GM19328 (cell line): ENCODE measurements at regions not wholly inside any gene's neighbourhood (a gene's known extent, or its start where the extent isn't known, plus 50 kb on each side); places are given as distances from the start of the nearest gene placed in this dataset.

Experiments
- ATAC-seq: cut with Tn5 transposase; IDR thresholded peaks from one replicate; pipeline ENCODE4 v1.9.1; 2021; ENCODE audit warnings: mild to moderate bottlenecking, moderate library complexity; ENCODE audit not compliant: unreplicated experiment

DNA sequence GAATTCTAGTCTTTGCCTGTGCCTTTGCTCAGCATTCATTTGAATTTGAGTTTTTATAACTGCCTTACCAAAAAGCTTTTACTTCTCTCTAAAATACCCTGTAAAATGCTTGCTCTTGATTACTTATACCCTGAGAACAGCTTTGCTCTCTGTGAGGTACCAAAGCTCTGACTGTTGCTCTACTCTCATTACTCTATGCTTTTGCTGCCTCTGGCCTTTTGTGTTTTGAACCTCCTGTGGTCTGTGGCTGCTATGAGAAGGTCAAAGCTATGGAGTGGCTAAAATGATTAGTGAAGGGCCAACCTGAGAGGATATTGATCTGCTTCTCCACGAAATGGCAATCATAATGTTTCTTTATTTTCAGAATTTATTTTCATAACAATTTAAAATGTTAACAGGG, 375.6 kb upstream of the IMPG1 start:
- no peak for ATAC-seq

DNA sequence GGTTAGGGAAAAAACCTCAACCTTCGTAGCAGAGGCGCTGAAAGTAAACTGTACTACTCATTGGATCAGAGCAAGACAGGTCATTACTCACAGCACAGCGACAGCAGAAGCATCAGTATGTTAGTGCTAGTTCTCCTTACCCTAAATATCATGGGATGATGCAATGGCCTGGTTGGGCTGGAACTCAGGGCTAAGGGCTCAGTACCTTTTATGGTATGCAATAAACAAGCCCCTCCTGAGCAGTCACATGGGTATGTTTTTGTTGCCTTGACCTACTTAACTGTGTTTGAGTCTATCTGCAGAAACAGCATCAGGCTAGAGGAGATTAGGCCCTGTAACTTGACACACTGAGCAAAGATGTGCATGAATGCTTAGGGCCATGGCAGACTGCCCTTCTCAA, 369.4 kb upstream of the IMPG1 start:
- ATAC-seq, result no peak

DNA sequence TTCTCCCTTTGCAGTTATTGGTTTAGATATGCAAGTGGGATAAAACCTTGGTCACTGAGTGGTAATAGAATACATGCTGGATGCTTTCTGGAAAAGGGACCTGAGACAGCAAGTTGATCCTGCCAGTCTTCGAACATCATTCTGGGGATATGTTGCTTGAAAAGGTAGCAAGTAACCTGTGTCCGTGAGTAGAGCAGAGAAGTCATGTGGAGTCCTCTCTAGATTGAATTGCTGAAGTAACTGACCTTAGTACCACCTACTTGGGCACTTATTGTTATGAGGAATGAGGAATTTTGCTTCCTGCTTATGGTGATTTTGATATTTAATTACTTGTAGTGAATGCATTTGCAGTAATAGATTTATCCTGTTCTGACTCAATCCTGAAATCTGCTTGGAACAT, 367.3 kb upstream of the IMPG1 start:
- no peak for ATAC-seq

DNA sequence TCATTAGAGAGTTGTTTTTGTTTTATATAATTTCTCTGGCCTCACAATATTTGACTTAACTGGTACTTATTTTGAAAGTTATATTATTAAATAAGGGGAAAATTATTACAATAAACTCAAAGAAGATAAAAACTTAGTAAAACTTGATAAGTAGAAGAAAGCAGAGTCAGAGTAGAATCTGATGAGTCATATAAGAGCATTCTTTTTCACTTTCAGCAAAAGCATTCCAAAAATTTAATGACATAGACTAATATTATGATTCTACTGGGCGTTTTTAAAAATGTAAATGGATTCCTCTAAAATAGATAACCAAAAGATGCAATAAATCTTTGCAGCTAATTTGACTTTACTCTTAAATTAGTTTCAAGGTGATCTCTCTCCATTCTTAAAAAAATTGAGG, 366.3 kb upstream of the IMPG1 start:
- ATAC-seq, result no peak

DNA sequence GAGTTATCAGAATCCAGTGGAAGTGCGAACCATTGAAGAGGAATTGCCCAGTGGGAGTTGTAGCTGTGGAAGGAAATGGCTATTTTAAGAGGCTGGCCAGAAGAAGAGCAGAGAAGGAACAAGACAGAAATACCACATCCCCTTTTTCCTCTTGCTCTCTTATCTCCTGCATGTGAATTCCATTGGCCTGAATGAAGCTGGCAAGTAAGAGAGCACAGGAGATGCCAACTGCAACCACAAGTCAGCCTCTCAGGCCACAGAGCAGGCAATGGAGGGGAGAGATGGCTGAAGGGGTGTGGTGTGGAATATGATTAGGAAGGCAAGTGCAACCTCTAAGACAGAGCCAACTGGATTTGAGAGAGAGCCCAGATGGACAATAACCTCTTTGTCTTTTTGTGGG, 362.7 kb upstream of the IMPG1 start:
- ATAC-seq, result no peak

DNA sequence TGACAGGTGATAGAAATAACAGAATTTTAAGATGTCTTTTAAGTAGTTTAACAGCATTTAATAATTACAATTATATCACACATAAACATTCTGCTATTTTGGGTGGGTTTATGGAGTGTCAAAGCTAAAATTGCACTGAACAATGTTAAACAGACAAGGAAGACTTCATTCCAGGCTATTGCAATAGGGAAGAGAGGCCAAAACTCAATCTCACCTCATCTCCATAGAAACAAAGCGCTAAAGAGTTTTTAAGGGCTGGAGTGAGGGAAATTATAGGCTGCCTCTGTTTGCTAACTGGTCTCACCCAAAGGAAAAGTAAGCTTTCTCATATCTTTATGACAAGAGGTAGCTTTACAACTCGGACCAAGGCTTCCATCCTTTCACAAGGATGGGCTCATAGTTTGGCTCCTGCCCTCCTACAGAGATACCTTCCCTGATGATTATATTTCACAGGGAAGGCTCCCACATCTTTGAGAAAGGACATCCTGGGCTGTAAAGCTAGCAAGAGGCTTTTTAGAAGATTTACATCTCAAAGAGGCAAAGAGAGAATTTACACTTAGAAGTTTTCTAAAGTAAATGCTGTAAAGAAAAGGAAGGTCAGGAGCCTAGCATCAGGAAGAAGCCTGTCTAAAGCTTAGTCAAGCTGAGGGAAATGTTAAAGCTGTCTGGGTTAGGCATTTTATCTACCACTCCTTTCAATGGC, 350.2 kb upstream of the IMPG1 start:
- ATAC-seq, result no peak

DNA sequence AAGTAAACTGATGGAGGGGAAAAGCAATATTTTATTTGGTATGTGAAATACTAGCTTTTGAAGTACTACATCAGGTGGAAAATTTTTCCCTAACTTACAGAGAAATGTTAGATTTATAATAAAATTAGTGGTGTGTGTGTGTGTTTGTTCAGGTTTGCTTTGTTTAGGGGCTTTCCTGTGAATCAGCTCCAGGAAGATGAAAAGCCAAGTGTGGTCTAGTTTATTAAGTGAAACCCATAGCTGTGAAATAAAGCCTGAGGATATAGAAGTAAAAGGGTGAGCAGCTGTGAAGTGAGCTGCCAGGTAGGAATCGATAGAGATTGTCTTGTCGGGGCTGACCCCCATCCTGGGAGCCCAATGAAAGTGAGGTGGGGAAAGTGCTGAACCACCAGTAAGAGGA, 347.6 kb upstream of the IMPG1 start:
- ATAC-seq, result no peak

DNA sequence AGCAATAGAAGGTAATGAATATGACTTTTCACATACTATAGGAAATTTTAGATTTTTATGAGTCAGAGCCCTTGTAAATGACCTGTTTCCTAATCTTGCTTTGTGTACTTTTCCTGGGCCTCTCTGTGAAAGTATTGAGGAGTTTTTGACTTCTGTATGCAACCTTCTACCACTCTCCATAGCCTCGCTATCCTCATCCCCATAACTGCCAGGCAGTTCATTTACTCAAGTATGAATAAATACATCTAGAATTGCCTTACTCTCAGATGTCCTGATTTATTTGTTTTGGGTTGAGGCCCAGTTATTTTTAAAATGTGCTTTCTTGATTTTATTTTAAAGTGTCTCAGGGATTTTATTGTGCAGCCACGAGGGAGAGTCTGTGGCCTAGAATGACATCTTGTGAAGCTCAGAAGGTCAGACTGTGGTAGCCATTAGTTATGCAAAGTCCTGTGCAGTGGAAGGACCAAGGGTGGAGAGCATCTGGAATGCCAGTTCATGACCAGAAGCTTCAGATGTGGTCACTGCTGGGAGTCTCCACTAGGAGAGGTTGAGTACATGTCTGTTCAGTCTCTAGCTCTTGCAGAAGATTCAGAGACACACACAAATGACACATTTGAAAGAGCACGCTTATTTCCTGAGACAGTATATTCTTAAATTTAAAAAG, 346.2 kb upstream of the IMPG1 start:
- ATAC-seq, result no peak

DNA sequence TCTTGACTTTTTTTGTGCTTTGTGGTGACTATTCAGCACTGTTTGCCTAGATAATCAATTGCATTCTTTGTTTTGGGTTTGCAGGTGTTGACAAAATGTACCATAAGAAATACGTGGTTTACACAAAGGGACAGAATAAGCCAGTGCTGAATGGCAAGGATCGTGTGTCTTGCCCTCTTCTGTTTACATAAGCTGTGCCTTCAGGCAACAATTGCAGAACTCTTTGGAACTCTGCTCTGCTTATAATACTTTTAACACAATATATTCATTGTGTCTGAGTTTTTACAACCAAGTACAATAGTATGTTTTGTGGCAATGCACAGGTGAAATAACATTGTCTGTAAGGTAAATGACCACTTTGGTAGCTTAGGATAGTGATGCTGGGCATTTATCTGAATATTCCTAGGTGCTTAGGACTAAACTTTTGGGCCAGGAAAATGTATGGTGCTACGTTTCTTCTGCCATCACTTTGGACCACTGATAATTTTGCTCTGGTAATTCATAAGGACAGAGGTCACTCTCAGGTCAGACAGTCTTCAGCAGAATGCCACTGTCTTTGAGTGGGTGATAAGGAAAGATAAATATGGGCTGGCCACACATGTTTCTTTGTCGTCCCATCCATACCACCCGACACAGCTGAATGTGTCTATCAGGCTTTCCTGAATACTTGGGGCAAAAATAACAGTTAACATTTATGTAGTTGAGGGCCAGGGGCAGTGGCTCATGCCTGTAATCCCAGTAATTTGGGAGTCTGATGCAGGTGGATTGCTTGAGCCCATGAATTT, 344.6 kb upstream of the IMPG1 start:
- ATAC-seq, result no peak

DNA sequence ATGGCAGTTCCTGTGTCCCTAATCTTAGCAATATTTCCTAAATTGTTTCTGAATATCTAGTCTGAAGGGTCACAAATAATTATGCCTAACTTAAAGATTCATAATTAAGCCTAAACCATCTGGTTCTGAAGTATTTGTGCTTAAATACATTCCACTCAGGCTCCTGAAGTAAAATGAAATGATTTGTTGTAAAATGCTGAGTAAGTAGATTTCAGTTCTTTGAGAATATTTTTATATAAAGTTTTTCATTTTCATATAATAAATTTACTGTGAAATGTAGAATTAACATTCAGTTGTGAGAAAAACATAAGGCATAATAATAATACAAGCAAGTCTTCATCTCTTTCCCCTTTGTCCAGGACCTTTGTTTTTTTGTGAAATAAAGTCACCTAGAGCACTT, 330.6 kb upstream of the IMPG1 start:
- no peak for ATAC-seq

DNA sequence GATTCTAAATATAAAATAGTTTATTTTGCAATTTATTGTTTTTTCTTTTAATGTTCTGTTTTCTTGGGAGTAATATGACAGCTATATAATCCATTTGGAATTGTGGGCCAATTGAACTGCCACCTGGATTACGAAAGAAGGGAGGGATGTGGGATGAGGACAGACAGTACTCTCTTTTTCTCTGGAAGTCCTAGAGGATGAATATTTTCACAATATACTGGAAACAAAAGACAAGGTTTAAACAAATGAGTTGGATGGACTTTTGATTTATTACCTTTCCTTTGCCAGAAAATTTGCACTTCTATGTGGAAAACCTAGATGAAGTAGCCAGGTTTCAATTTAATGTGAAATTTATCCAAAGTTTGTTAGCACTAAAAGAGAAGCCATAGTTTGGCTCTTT, 325.5 kb upstream of the IMPG1 start:
- no peak for ATAC-seq

DNA sequence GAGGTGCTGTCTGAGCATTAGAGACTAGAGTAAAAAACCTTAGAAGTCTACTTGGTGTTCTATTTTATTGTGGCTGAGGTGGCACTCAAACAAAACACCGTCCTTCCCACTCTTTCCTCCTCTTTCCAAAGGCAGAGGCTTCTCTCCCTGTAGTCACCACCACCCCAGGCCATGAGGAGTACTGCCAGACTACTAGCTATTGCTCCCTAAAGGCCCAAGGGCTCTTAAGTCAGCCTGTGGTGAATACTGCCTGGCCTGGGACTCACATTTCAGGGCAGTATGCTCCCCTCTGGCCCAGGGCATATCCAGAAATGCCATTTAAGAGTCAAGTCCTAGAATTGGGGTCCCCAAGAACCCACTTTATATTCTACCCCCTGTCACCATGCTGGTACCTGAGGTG, 309.7 kb upstream of the IMPG1 start:
- ATAC-seq, result no peak

DNA sequence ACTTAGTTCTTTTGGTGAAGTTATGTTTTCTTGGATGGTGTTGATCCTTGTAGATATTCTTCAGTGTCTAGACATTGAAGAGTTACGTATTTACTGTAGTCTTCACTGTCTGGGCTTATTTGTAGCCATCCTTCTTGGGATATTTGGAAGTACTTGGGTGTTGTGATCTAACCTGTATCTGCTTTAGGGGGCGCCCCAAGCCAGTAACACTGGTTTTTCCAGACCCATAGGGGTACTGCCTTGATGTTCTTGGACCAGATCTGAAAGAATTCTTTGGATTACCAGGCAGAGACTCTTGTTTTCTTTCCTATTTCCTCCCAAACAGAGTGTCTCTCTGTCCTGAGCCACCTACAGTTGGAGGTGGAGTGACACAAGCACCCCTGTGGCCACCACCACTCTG, 309.1 kb upstream of the IMPG1 start:
- no peak for ATAC-seq

DNA sequence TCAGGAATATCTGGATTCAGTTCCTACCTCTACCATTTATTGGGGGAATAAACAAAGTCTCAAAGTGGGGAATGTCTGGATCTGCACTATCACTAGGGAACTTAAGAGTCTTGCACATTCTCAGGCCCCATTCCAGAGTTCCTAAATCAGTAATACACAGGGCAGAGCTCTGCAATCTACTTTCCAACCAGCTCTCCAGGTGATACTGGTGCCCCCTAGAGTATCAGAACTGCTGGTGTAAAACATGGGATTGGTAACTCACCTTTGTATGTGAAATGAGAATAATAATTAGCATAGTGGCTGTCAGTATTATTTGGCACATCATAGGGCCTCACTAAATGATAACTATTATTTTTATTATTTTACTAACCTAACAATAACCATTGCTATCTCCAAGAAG, 278.8 kb upstream of the IMPG1 start:
- no peak for ATAC-seq

DNA sequence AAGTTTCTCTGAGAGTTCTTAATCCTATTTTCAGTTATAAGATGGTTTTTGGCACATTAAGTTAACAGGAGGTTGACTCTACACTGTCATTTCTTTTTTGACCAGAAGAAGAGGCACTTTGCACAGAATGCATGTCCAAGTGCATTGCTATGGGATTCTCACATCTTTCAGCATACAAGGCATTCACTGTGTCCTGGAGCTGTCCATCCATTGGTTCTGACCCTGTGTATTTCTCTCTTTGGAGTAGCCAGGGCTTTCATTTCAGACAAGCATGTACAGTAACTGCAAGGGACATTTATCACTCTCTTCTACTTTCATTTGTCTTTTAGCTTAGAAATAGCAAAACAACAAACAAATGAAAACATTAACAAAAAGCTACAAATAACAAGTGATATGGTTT, 275.1 kb upstream of the IMPG1 start:
- no peak for ATAC-seq

DNA sequence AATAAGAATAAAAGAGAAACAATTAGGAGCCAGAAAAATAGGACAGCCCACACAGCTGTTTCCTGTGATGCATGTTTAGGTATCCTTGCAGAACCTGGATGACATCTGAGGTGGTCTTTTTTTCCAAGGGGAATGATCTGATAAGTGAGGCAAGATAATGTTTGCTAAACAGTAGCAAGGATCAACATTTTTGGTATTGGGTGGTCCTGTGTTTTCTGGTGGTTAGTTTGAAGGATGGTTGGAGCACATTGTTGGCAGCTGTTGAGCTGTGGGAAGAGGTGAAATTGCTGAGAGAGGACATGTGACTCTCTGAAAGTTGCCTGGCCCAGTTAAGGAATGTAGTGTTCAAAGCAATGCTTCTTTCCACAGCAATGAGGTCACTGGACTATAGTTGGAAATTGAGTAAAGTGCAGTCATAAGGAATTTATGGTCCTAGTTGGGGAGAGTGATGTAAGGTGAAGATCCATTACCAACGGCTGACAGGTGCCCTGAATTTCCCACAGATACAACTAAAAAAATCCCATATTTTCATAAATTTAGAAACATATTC, 270.2 kb upstream of the IMPG1 start:
- ATAC-seq, result no peak

DNA sequence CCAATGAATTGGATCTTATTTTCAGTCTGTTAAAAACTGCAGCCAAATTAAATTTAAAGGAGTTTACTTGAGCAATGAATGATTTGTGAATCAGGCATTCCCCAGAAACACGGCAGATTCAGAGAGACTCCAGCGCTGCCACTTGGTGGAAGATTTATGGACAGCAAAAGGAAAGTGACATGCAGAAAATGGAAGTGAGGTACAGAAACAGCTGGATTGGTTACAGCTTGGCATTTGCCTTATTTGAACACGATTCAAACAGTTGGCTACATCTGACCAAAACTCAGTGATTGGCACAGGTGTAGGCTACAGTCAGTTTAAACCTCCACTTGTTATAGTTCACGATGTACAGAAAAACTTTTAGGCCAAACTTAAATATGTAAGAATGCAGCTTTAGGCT, 257.6 kb upstream of the IMPG1 start:
- ATAC-seq, result no peak

DNA sequence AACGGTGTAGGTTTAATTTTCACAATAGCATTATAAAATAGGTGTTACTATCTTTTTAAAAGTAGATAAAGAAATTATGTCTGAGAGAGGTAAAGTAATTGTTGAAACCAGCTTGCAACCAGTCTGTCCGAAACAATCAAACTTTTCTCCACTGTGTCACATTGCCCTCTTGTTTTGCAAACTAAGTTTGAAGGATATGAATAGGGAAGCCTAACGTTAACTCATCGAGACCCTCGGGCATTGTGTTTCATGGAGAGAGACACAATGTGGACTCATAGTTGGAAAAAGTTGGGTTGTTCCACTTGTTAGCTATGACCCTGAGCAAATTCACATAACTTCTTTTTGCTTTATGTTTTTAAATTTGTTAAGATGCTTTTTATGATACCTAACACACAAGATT, 254.4 kb upstream of the IMPG1 start:
- no peak for ATAC-seq
